ENCODE measurements at regions not wholly inside any gene's neighbourhood (a gene's known extent, or its start where the extent isn't known, plus 50 kb on each side); places are given as distances from the start of the nearest gene placed in this dataset.
"Not testable (repeated sequence)": the region's sequence is repeated elsewhere in the genome, so short reads cannot be mapped to it uniquely, and the experiment has no call there.

DNA sequence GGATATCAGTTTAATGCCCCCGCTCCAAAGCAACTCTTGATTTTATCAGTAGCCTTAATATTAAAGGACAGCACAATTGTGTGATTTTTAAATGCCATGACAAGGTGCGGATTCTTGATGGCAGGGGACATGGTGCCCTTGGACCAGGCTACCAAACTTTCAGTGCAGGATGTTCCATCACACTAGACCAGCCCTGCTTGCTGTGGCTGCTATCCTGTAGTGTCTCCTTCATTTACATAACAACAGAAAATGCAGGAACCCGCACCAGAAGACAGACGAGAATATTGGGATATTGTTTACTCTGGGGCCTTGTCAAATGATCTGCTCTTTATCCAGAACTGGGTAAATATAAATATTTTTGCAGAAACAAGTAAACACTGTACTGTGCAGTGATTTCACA, 229.3 kb upstream of the PKN2 start:
- no peak for DNase-seq

- DNase-seq: no peak
These were observed 228.3 kb upstream of the PKN2 start for GRCh38 chr1:88455621-88456256.

DNA sequence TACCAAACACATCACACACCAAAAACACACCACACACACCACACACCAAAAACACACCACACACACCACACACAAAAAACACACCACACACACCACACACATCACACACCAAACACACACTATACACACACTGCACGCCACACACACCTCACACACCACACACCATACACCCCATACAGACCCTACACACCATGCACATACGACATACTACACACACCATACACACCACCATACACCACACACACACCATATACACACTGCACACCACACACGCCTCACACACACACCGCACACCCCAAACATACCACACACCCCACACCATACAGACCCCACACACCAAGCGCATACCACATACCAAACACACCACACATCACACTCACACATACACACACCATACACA, 226.9 kb upstream of the PKN2 start:
- DNase-seq: no peak

DNA sequence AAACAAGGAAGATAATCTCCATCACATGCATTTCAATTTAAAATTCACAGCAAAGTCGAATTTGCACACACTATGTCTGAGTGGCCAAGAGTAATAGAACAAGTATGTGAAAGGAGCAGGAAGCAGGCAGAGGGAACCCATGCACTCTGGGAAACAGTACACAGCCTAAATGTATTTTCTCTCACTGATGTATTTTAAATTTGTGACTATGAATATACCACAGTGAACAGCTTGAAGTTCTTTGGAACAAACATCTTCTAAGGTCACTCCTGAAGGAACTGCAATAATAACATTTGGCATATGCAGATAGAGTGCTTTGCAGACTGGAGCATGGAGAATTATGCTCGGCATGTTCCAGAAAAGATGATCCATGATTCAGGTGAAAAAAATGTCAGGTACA, 223.1 kb upstream of the PKN2 start:
- no peak for DNase-seq

GRCh38 chr1:88462096-88462487, 222.0 kb upstream of the PKN2 start:
- DNase-seq: no peak

DNA sequence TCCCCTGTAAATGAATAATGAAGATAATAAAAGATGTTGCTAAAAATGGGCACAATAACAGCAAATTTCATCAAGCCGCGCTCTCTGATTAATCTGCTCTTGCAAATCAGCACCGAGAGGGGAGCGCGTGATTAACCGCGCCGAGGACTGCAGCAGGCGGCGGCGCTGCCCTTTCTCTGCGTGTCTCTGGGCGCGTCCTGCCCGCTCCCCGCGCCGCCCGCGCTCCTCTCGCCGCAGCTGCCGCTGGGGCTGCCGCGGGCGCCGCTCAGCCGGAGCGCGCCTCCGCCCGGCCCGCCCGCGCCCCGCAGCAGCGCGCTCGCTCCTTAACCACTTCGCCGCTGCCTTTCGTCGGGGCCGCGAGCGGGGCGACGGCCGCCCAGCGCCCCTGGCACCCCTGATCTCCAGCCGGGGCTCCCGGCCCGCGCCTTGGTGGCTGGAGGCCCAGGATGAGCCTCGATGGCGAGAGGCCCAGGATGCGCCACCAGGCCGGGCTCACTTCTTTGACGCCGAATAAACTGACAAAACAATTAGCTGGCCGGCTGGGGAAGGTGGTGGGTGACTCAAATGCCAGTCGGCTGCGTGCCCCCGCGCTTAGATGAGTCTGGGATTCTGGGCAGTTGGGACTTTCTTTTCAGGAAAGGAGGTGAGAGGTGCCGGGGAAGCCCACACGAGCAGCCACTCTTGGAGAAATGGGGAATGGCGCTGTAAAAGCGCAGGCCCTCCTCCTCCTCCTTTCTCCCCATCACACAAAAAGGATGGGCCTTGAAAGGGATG, 221.4 kb upstream of the PKN2 start:
- peak; percentile 69 for DNase-seq

DNA sequence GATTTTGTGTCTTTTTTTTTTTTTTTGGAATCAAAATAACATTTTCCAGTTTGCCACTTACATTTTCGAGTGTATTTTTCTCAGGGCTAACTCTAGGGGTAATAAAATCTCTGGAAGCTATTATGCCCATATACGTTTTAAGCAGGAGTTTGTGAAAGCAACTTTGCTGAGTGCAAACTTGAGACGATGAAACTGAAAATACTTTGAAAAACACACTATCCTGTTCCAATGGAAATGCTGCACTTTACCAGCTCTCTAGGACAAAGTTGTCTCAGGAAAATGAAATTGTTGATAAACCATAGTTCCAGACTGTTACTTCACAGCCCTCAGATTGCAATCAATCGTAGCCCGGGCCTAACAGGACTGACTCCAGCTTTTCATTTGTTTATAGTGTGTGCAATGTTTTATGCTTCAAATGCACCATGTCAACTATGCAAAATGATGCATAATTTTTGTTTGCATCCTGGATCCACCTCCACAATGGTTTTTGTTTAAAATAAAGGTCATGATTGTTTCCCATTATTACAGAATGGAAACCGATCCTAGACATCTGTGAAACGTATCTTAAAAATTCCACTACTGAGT, 220.6 kb upstream of the PKN2 start:
- no peak for DNase-seq

DNA sequence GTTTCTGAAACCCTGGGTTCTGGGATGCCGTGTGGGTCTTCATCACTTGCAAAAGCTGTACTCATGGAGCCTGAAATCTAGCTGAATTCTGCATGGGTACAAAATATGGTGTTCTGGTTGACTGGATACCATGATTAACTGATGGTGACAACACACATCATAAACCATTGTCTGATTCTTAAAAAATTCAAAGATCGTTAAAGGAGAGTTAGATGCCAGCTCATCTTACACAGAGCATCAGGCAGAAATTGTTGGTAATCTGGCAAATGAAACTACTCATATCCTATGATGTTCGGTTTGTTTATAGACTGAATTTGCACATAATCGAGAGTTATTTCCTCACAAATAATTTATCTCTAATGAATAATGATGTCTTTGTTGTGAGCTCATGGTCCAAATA, 218.1 kb upstream of the PKN2 start:
- no peak for DNase-seq

GRCh38 chr1:88466899-88467580, 217.0 kb upstream of the PKN2 start:
- no peak for DNase-seq

GRCh38 chr1:88472298-88472697, 211.8 kb upstream of the PKN2 start:
- no peak for DNase-seq

DNA sequence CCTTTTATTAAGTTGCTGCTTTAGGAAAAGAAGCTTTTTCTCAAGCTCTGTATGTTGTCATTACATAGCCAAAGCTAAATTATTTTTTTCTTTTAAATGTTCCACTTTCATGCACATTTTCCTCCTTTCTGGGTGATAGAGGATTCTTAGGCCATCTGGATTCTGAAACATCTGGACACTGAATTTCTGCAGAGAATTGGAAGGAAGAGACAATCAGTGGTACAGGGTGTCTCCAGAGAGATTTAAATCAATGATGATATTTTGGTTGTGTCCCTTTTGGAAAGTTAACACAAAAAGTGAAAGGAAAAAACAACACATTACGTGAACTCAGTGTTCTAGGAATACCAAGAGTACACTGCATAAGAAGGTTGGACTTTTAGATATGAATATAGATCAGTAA, 211.4 kb upstream of the PKN2 start:
- DNase-seq: no peak

GRCh38 chr1:88474555-88475304, 209.3 kb upstream of the PKN2 start:
- no peak for DNase-seq

GRCh38 chr1:88484881-88485280, 199.2 kb upstream of the PKN2 start:
- DNase-seq: no peak

GRCh38 chr1:88488237-88488636, 195.8 kb upstream of the PKN2 start:
- no peak for DNase-seq

DNA sequence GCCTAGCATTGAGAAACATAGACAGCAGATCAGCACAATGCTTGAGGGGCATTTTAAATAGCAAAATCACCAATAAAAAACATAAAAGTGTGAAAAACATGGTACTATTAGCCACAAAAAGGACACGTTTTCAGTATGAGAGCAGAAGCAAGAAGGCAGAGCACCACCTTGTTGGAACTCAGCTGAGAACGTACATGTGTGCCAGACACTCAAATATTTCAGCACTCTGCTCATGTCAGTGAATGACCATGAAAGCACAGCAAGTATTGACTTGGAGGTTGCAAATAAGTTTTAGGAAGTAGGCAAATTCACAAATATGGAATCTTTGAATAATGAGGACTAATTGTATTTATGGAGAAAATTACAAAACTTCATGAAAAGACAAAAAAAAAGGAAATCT, 193.4 kb upstream of the PKN2 start:
- no peak for DNase-seq

- no peak for DNase-seq
These were observed 184.4 kb upstream of the PKN2 start for GRCh38 chr1:88499671-88500070.

GRCh38 chr1:88502886-88503285, 181.2 kb upstream of the PKN2 start:
- DNase-seq: no peak

DNA sequence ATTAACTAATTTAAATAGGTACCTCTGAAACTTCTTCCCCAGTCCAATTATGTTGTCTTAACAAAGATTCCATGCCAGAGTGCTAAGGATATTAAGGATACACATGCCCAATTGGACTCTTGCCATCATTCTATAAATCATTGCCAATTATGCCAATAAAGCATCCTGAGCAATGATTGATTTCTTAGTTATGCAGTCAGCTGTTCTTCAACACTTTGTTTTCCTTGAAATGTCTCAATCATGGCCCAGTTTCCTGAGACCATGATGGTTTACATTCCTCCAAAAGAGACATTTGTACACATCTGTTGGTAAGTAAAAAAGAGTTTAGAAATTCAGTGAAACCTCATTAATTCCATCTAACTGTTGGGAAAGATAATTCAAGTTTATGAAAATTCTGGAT, 180.4 kb upstream of the PKN2 start:
- DNase-seq: no peak

GRCh38 chr1:88504601-88505000, 179.5 kb upstream of the PKN2 start:
- DNase-seq: no peak

GRCh38 chr1:88509379-88509778, 174.7 kb upstream of the PKN2 start:
- no peak for DNase-seq

- DNase-seq: no peak
These were observed 169.5 kb upstream of the PKN2 start for GRCh38 chr1:88514544-88515060.

GRCh38 chr1:88517499-88517898, 166.6 kb upstream of the PKN2 start:
- DNase-seq: not testable (repeated sequence)

DNA sequence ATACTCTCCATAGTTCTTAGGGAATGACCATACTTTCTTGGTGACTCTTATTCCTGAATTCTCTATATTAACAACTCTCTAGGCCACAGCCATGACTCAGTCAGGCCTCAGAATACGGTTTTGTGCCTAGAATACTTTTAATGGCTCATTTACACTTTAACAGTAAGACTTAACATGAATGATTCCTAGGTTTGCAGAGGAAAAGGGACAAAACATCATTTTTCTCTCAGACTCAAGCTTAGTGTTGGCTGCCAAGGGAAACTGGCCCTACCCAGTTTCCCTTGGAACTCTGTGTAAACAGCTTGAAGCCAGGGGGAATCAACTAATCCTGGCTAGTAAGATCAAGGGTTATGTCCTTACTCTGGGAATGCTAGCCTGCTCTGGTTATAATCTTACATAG, 164.9 kb upstream of the PKN2 start:
- no peak for DNase-seq

Measured in NCI-H1436 (cell line).